Neural progenitor cell (in vitro differentiated cells): ENCODE measurements at regions not wholly inside any gene's neighbourhood (a gene's known extent, or its start where the extent isn't known, plus 50 kb on each side); places are given as distances from the start of the nearest gene placed in this dataset.

Experiments used
- DNase-seq: peaks from one replicate; pipeline ENCODE4 v3.0.0-alpha.2; 2016; ENCODE audit warnings: low spot score
- H2AFZ ChIP-seq: fragments of 200-600 bp; sonication (generic); replicated peaks from 2 replicates; pipeline ENCODE4 v1.6.1; 2016; ENCODE audit warnings: antibody characterized with exemption
- H3F3A ChIP-seq: fragments of 200-600 bp; sonication (generic); 2 replicates; pipeline ENCODE4 v1.6.1; 2016; ENCODE audit warnings: antibody characterized with exemption, low read depth
- H3K27ac ChIP-seq: fragments of 200-600 bp; sonication (generic); 2 replicates; pipeline ENCODE4 v1.5.1; 2016; ENCODE audit warnings: mild to moderate bottlenecking
- H3K27me3 ChIP-seq: fragments of 200-600 bp; sonication (generic); 2 replicates; pipeline ENCODE4 v1.6.1; 2016; ENCODE audit warnings: mild to moderate bottlenecking, moderate library complexity
- H3K36me3 ChIP-seq: fragments of 200-600 bp; sonication (generic); 2 replicates; pipeline ENCODE4 v1.5.1; 2016
- H3K4me1 ChIP-seq: fragments of 200-600 bp; sonication (generic); 2 replicates; pipeline ENCODE4 v1.6.1; 2016; ENCODE audit warnings: mixed run types
- H3K4me2 ChIP-seq: fragments of 200-600 bp; sonication (generic); 2 replicates; pipeline ENCODE4 v1.6.1; 2016
- H3K4me3 ChIP-seq: fragments of 200-600 bp; sonication (generic); 2 replicates; pipeline ENCODE4 v1.5.1; 2016
- H3K79me2 ChIP-seq: fragments of 200-600 bp; sonication (generic); 2 replicates; pipeline ENCODE4 v1.6.1; 2016; ENCODE audit warnings: low read depth
- H3K9ac ChIP-seq: fragments of 200-600 bp; sonication (generic); 2 replicates; pipeline ENCODE4 v1.6.1; 2016
- H3K9me3 ChIP-seq: fragments of 200-600 bp; sonication (generic); 2 replicates; pipeline ENCODE4 v1.5.1; 2016; ENCODE audit warnings: low read depth
- H4K20me1 ChIP-seq: fragments of 200-600 bp; sonication (generic); 2 replicates; pipeline ENCODE4 v1.6.1; 2016; ENCODE audit warnings: low read depth
- H3K27ac Mint-ChIP-seq: 3 replicates; pipeline ENCODE4 v1.8.0; 2021; ENCODE audit warnings: mixed read lengths
- H3K27me3 Mint-ChIP-seq: 2 replicates; pipeline ENCODE4 v1.8.0; 2022; ENCODE audit warnings: low read depth, mild to moderate bottlenecking, inconsistent platforms, moderate library complexity, mixed read lengths; ENCODE audit not compliant: insufficient read depth
- H3K36me3 Mint-ChIP-seq: 3 replicates; pipeline ENCODE4 v1.8.0; 2021; ENCODE audit warnings: mixed read lengths
- H3K4me1 Mint-ChIP-seq: 3 replicates; pipeline ENCODE4 v1.8.0; 2021; ENCODE audit warnings: mixed read lengths
- H3K4me3 Mint-ChIP-seq: 3 replicates; pipeline ENCODE4 v1.8.0; 2021; ENCODE audit warnings: mild to moderate bottlenecking, moderate library complexity, mixed read lengths
- H3K9me3 Mint-ChIP-seq: 3 replicates; pipeline ENCODE4 v1.8.0; 2020; ENCODE audit warnings: mixed read lengths
- EZH2 ChIP-seq: fragments of 200-600 bp; sonication (generic); IDR thresholded peaks from 2 replicates; pipeline ENCODE4 v1.6.1; 2017; ENCODE audit warnings: antibody characterized with exemption, mild to moderate bottlenecking, moderate library complexity
- EZH2phosphoT487 ChIP-seq: fragments of 200-600 bp; sonication (generic); IDR thresholded peaks from 2 replicates; pipeline ENCODE4 v1.6.1; 2017; ENCODE audit warnings: antibody characterized with exemption
- TF ChIP-seq, protein P1 (sequence below): fragments of 200-600 bp; sonication (generic); IDR thresholded peaks from 2 replicates; pipeline ENCODE4 v1.5.1; 2017; ENCODE audit warnings: antibody characterized with exemption, mild to moderate bottlenecking

DNA sequence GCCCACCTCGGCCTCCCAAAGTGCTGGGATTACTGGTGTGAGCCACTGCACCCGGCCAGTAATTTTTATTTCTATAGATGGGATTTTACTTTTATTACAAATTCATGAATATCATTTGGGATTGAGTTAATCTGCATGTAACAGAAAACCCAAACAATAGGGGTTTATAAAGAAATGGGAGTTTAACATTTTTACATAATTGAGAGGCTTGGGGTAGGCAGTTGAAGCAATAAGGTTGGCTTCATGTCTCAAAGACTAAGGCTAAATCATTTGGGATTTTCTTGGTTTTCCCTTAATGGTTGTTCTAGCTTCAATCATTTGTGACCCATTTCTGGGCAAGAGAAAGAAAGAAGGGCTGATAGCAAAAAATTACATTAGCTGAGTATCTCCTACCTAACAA is 118.7 kb upstream of the FOXD3 start:
- Histone ChIP-seq H4K20me1 (no peaks in the 10 kb centered on the region), H3K27me3 (peaks cover 19% of the 10 kb centered on the region), H3K79me2 (no peaks in the 10 kb centered on the region), H3K4me3 (no peak overlapping the region), H2AFZ (no peak overlapping the region), H3F3A (peaks cover 11% of the 10 kb centered on the region), H3K4me2 (no peak overlapping the region), H3K9me3 (no peaks in the 10 kb centered on the region), H3K27ac (no peak overlapping the region), H3K4me1 (peaks cover 23% of the 10 kb centered on the region), H3K9ac (no peak overlapping the region), H3K36me3 (no peaks in the 10 kb centered on the region)
- H3K27ac Mint-ChIP-seq, result no peak overlapping the region
- H3K27me3 Mint-ChIP-seq, result peaks cover 2% of the 10 kb centered on the region
- H3K9me3 Mint-ChIP-seq, result peaks cover 2% of the 10 kb centered on the region
- DNase-seq, result no peak
- TF ChIP-seq, protein P1, sequence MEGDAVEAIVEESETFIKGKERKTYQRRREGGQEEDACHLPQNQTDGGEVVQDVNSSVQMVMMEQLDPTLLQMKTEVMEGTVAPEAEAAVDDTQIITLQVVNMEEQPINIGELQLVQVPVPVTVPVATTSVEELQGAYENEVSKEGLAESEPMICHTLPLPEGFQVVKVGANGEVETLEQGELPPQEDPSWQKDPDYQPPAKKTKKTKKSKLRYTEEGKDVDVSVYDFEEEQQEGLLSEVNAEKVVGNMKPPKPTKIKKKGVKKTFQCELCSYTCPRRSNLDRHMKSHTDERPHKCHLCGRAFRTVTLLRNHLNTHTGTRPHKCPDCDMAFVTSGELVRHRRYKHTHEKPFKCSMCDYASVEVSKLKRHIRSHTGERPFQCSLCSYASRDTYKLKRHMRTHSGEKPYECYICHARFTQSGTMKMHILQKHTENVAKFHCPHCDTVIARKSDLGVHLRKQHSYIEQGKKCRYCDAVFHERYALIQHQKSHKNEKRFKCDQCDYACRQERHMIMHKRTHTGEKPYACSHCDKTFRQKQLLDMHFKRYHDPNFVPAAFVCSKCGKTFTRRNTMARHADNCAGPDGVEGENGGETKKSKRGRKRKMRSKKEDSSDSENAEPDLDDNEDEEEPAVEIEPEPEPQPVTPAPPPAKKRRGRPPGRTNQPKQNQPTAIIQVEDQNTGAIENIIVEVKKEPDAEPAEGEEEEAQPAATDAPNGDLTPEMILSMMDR, result no peak
- TF ChIP-seq EZH2phosphoT487 (no peak), EZH2 (no peak)
- peaks cover 22% of the 10 kb centered on the region for H3K4me1 Mint-ChIP-seq
- H3K36me3 Mint-ChIP-seq, result no peaks in the 10 kb centered on the region
- no peak overlapping the region for H3K4me3 Mint-ChIP-seq

DNA sequence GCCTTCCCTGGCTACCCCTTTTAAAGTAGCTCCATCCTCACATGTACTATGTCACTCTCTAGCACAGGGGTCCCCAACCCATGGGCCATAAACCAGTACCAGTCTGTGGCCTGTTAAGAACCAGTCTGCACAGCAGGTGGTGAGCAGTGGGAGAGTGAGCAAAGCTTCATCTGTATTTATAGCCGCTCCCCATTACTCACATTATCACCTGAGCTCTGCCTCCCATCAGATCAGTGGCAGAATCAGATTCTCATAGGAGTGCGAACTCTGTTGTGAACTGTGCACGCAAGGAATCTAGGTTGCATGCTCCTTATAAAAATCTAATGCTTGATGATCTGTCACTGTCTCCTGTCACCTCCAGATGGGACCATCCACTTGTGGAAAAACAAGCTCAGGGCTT is 116.6 kb upstream of the FOXD3 start:
- peaks cover 2% of the 10 kb centered on the region for H3K9me3 Mint-ChIP-seq
- no peak overlapping the region for H2AFZ ChIP-seq
- H3K27me3 ChIP-seq, result peaks cover 11% of the 10 kb centered on the region
- no peaks in the 10 kb centered on the region for H3K36me3 ChIP-seq
- TF ChIP-seq EZH2phosphoT487 (no peak), EZH2 (no peak)
- TF ChIP-seq, protein P1, result no peak
- no peaks in the 10 kb centered on the region for H3K79me2 ChIP-seq
- H3K4me1 Mint-ChIP-seq, result peaks cover 3% of the 10 kb centered on the region
- H3K4me2 ChIP-seq, result no peak overlapping the region
- no peaks in the 10 kb centered on the region for H3K36me3 Mint-ChIP-seq
- no peak overlapping the region for H3K27ac ChIP-seq
- no peaks in the 10 kb centered on the region for H3K9me3 ChIP-seq
- no peaks in the 10 kb centered on the region for H3K27me3 Mint-ChIP-seq
- no peak overlapping the region for H3K4me3 Mint-ChIP-seq
- no peak overlapping the region for H3K4me3 ChIP-seq
- peaks cover 3% of the 10 kb centered on the region for H3K4me1 ChIP-seq
- H4K20me1 ChIP-seq, result no peaks in the 10 kb centered on the region
- no peak overlapping the region for H3K27ac Mint-ChIP-seq
- no peak overlapping the region for H3K9ac ChIP-seq
- H3F3A ChIP-seq, result no peaks in the 10 kb centered on the region
- no peak for DNase-seq

DNA sequence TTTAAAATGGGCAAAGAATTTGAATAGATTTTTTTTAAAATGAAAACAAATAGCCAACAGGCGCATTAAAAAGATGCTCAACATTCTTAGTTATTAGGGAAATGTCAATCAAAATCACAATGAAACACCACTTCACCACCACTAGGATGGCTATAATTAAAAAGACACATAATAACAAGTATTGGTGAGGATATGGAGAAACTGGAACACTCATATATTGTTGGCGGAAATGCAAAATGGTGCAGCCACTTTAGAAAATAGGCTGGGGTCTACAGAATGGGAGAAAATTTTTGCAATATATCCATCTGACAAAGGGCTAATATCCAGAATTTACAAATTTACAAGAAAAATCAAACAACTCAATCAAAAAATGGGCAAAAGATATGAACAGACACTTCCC is 107.8 kb upstream of the FOXD3 start:
- no peak for DNase-seq
- H3K4me1 Mint-ChIP-seq, result no peaks in the 10 kb centered on the region
- Histone ChIP-seq H3K36me3 (no peaks in the 10 kb centered on the region), H3F3A (no peaks in the 10 kb centered on the region), H3K9me3 (peaks cover 4% of the 10 kb centered on the region), H3K4me3 (no peak overlapping the region), H2AFZ (no peak overlapping the region), H3K9ac (no peak overlapping the region), H3K4me2 (no peak overlapping the region), H3K4me1 (no peaks in the 10 kb centered on the region), H4K20me1 (no peaks in the 10 kb centered on the region), H3K27me3 (no peaks in the 10 kb centered on the region), H3K79me2 (no peaks in the 10 kb centered on the region), H3K27ac (no peak overlapping the region)
- H3K36me3 Mint-ChIP-seq, result no peaks in the 10 kb centered on the region
- H3K27me3 Mint-ChIP-seq, result peaks cover 3% of the 10 kb centered on the region
- H3K9me3 Mint-ChIP-seq, result peaks cover 4% of the 10 kb centered on the region
- no peak overlapping the region for H3K27ac Mint-ChIP-seq
- TF ChIP-seq, protein P1, result no peak
- TF ChIP-seq EZH2phosphoT487 (no peak), EZH2 (no peak)
- no peak overlapping the region for H3K4me3 Mint-ChIP-seq
